Esophagus muscularis mucosa (tissue), 4 donors: ENCODE measurements at regions not wholly inside any gene's neighbourhood (a gene's known extent, or its start where the extent isn't known, plus 50 kb on each side); places are given as distances from the start of the nearest gene placed in this dataset.
"Not testable (repeated sequence)": the region's sequence is repeated elsewhere in the genome, so short reads cannot be mapped to it uniquely, and the experiment has no call there.

Source experiments
- DNase-seq: peaks from one replicate; pipeline ENCODE4 v3.0.0-alpha.2; 2017; ENCODE audit errors: extremely low spot score
- H3K27ac ChIP-seq, 4 donors: fragments of 200-600 bp; sonication (generic); replicated peaks in 1 of 4; 1 replicate in 3 of 4; 2 replicates in 1 of 4; pipeline ENCODE4 v1.5.1; 2016 to 2019; ENCODE audit warnings: mild to moderate bottlenecking in 1 of 4
- H3K27me3 ChIP-seq, 4 donors: fragments of 200-600 bp; sonication (generic); one replicate each; pipeline versions ENCODE4 v1.5.1 to v1.6.0; 2016 to 2019
- H3K36me3 ChIP-seq, 4 donors: fragments of 200-600 bp; sonication (generic); one replicate each; pipeline ENCODE4 v1.5.1; 2016 to 2019
- H3K4me1 ChIP-seq, 4 donors: fragments of 200-600 bp; sonication (generic); one replicate each; pipeline ENCODE4 v1.5.1; 2016 to 2019
- H3K4me3 ChIP-seq, 4 donors: fragments of 200-600 bp; sonication (generic); 1 replicate in 2 of 4; 2 replicates in 2 of 4; pipeline ENCODE4 v1.5.1; 2016 to 2019; ENCODE audit warnings: mild to moderate bottlenecking in 4 of 4, moderate library complexity in 1 of 4
- H3K9me3 ChIP-seq, 4 donors: fragments of 200-600 bp; sonication (generic); 1 replicate in 3 of 4; 2 replicates in 1 of 4; pipeline ENCODE4 v1.5.1; 2016 to 2019
- CTCF ChIP-seq, 3 experiments: fragments of 200-600 bp in 2 of 3; fragments of 450-650 bp in 1 of 3; sonication (generic) in 2 of 3; IDR thresholded peaks; one replicate each; pipeline ENCODE4 v1.5.1; 2017 to 2019; ENCODE audit warnings: antibody characterized with exemption in 3 of 3, mild to moderate bottlenecking in 2 of 3, moderate library complexity in 1 of 3
- EP300 ChIP-seq: sonication (generic); formaldehyde crosslinking; IDR thresholded peaks from one replicate; pipeline ENCODE4 v1.6.1; 2017; ENCODE audit warnings: antibody characterized with exemption
- POLR2A ChIP-seq: fragments of 450-650 bp; IDR thresholded peaks from one replicate; pipeline ENCODE4 v1.6.1; 2017; ENCODE audit warnings: antibody characterized with exemption, moderate library complexity, mild to moderate bottlenecking, low read depth
- POLR2AphosphoS5 ChIP-seq, 2 donors: sonication (generic); formaldehyde crosslinking; IDR thresholded peaks; one replicate each; pipeline ENCODE4 v1.6.1; 2017; ENCODE audit warnings: antibody characterized with exemption in 2 of 2
- WGBS: methylation state at CpG from one replicate; pipeline ENCODE4 v1.1.5; 2018; 5-methylcytosine and 5-hydroxymethylcytosine counted together
- intact Hi-C: fragments of 100-400 bp; cut with DNase I; formaldehyde crosslinking; loops from one replicate; pipeline ENCODE4 v1.15.1; 2023

GRCh38 chr15:30824518-30825195 lies 79.1 kb upstream of the FAN1 start:
- WGBS, result 57% methylated on average over 14 of the region's 14 CpGs
- no peak for TF ChIP-seq POLR2AphosphoS5 (IDR thresholded peaks at IDR 0.05)
- TF ChIP-seq CTCF (IDR thresholded peaks at IDR 0.05), result no peak
- no peak for TF ChIP-seq EP300
- no peak for TF ChIP-seq POLR2A
- intact Hi-C loops, result no loop called here

GRCh38 chr15:30827625-30828303 lies 76.0 kb upstream of the FAN1 start:
- TF ChIP-seq CTCF (IDR thresholded peaks at IDR 0.05), result no peak
- TF ChIP-seq POLR2AphosphoS5 (IDR thresholded peaks at IDR 0.05), result no peak
- no peak for TF ChIP-seq EP300
- TF ChIP-seq POLR2A, result no peak
- no peak overlapping the region for H3K4me3 ChIP-seq

More at GRCh38 chr15:30824518-30825195, 79.1 kb upstream of the FAN1 start:
- H3K9me3 ChIP-seq, result no peaks in the 10 kb centered on the region
- H3K36me3 ChIP-seq, result no peaks in the 10 kb centered on the region
- H3K4me1 ChIP-seq, result no peaks in the 10 kb centered on the region
- no peak overlapping the region for H3K27ac ChIP-seq
- H3K4me3 ChIP-seq, result no peak overlapping the region
- no peak for DNase-seq
- H3K27me3 ChIP-seq, result no peaks in the 10 kb centered on the region

GRCh38 chr15:30828304-30828639 lies 75.4 kb upstream of the FAN1 start:
- H3K9me3 ChIP-seq, H3K36me3 ChIP-seq, intact Hi-C loops, H3K4me3 ChIP-seq, H3K4me1 ChIP-seq, H3K27ac ChIP-seq, DNase-seq, H3K27me3 ChIP-seq: not testable (repeated sequence)
- 36% methylated on average over 8 of the region's 8 CpGs for WGBS

More at GRCh38 chr15:30827625-30828303, 76.0 kb upstream of the FAN1 start:
- WGBS, result 69% methylated on average over 10 of the region's 10 CpGs
- no peak for DNase-seq
- Histone ChIP-seq H3K9me3 (no peaks in the 10 kb centered on the region), H3K27me3 (no peaks in the 10 kb centered on the region), H3K4me1 (no peaks in the 10 kb centered on the region), H3K36me3 (no peaks in the 10 kb centered on the region), H3K27ac (no peak overlapping the region)
- intact Hi-C loops, result no loop called here

- no peak for DNase-seq
- intact Hi-C loops, result no loop called here
- H3K27me3 ChIP-seq, result no peaks in the 10 kb centered on the region
- no peak for TF ChIP-seq POLR2A
- H3K36me3 ChIP-seq, result no peaks in the 10 kb centered on the region
- no peaks in the 10 kb centered on the region for H3K9me3 ChIP-seq
- H3K27ac ChIP-seq, result no peak overlapping the region
- 87% methylated on average over 4 of the region's 4 CpGs for WGBS
- no peaks in the 10 kb centered on the region for H3K4me1 ChIP-seq
- no peak overlapping the region for H3K4me3 ChIP-seq
These were observed 72.8 kb upstream of the FAN1 start for GRCh38 chr15:30830961-30831360.

GRCh38 chr15:30833379-30833778 lies 70.3 kb upstream of the FAN1 start:
- not testable (repeated sequence) for H3K36me3 ChIP-seq, DNase-seq
- 85% methylated on average over 7 of the region's 7 CpGs for WGBS

GRCh38 chr15:30841639-30842038 lies 62.1 kb upstream of the FAN1 start:
- DNase-seq, H3K27ac ChIP-seq, H3K36me3 ChIP-seq, H3K9me3 ChIP-seq, H3K4me3 ChIP-seq, H3K4me1 ChIP-seq, intact Hi-C loops: not testable (repeated sequence)
- H3K27me3 ChIP-seq, result peaks cover 0 to 11% (median 0%) of the 10 kb centered on the region in 4 donors
- WGBS, result 81% methylated on average over 2 of the region's 2 CpGs

More at GRCh38 chr15:30833379-30833778, 70.3 kb upstream of the FAN1 start:
- H3K9me3 ChIP-seq, H3K4me3 ChIP-seq, intact Hi-C loops, H3K4me1 ChIP-seq, H3K27ac ChIP-seq, H3K27me3 ChIP-seq: not testable (repeated sequence)

GRCh38 chr15:30842798-30843472 lies 60.8 kb upstream of the FAN1 start:
- peaks cover 0 to 11% (median 0%) of the 10 kb centered on the region in 4 donors for H3K27me3 ChIP-seq
- DNase-seq, intact Hi-C loops, H3K4me1 ChIP-seq, H3K36me3 ChIP-seq, H3K9me3 ChIP-seq, H3K4me3 ChIP-seq, H3K27ac ChIP-seq: not testable (repeated sequence)
- 45% methylated on average over 4 of the region's 5 CpGs for WGBS

- DNase-seq, H3K27ac ChIP-seq, H3K4me1 ChIP-seq, H3K36me3 ChIP-seq, intact Hi-C loops, H3K4me3 ChIP-seq, H3K9me3 ChIP-seq: not testable (repeated sequence)
- 88% methylated on average over 1 of the region's 1 CpG for WGBS
- peaks cover 0 to 11% (median 0%) of the 10 kb centered on the region in 4 donors for H3K27me3 ChIP-seq
These were observed 58.2 kb upstream of the FAN1 start for GRCh38 chr15:30845536-30845935.
